ENCODE measurements at regions not wholly inside any gene's neighbourhood (a gene's known extent, or its start where the extent isn't known, plus 50 kb on each side); places are given as distances from the start of the nearest gene placed in this dataset.

- TF ChIP-seq CTCF (IDR thresholded peaks at IDR 0.05; ENCODE audit: extremely low read depth, low read depth, low read length) = no peak
- H3K9me3 ChIP-seq (ENCODE audit: low read depth, low read length) = no peaks in the 10 kb centered on the region
- no peak overlapping the region for H3K4me2 ChIP-seq (ENCODE audit: insufficient read depth, low read length)
- H4K20me1 ChIP-seq (ENCODE audit: insufficient read depth, low read length) = no peaks in the 10 kb centered on the region
- H3K4me3 ChIP-seq (ENCODE audit: insufficient read depth, low read length) = no peak overlapping the region
- no peaks in the 10 kb centered on the region for H3K27me3 ChIP-seq (ENCODE audit: insufficient read depth, low read length)
- no peaks in the 10 kb centered on the region for H3K79me2 ChIP-seq (ENCODE audit: insufficient read depth, low read length)
- DNase-seq (ENCODE audit: insufficient read length, low spot score, missing footprints) = no peak
- H3K27ac ChIP-seq (ENCODE audit: low read depth, low read length) = no peak overlapping the region
- peak overlapping the region; percentile 64 for H2AFZ ChIP-seq (ENCODE audit: low read length)
- no peaks in the 10 kb centered on the region for H3K4me1 ChIP-seq (ENCODE audit: insufficient read depth, low read length)
- no peaks in the 10 kb centered on the region for H3K36me3 ChIP-seq (ENCODE audit: insufficient read depth, low read length)
Measured at GRCh38 chr13:33433316-33433715, 147.8 kb upstream of the STARD13 start.

GRCh38 chr13:33434676-33435075 lies 149.1 kb upstream of the STARD13 start:
- TF ChIP-seq CTCF (IDR thresholded peaks at IDR 0.05; ENCODE audit: extremely low read depth, low read depth, low read length) = no peak
- no peak for DNase-seq (ENCODE audit: insufficient read length, low spot score, missing footprints)
- Histone ChIP-seq H3K79me2 (ENCODE audit: insufficient read depth, low read length) (no peaks in the 10 kb centered on the region), H3K4me3 (ENCODE audit: insufficient read depth, low read length) (no peak overlapping the region), H4K20me1 (ENCODE audit: insufficient read depth, low read length) (no peaks in the 10 kb centered on the region), H3K9me3 (ENCODE audit: low read depth, low read length) (no peaks in the 10 kb centered on the region), H3K27me3 (ENCODE audit: insufficient read depth, low read length) (no peaks in the 10 kb centered on the region), H3K27ac (ENCODE audit: low read depth, low read length) (no peak overlapping the region), H3K36me3 (ENCODE audit: insufficient read depth, low read length) (no peaks in the 10 kb centered on the region), H3K4me1 (ENCODE audit: insufficient read depth, low read length) (no peaks in the 10 kb centered on the region), H3K4me2 (ENCODE audit: insufficient read depth, low read length) (no peak overlapping the region), H2AFZ (ENCODE audit: low read length) (no peak overlapping the region)

- TF ChIP-seq CTCF (IDR thresholded peaks at IDR 0.05; ENCODE audit: extremely low read depth, low read depth, low read length) = no peak
- no peaks in the 10 kb centered on the region for H3K27me3 ChIP-seq (ENCODE audit: insufficient read depth, low read length)
- H4K20me1 ChIP-seq (ENCODE audit: insufficient read depth, low read length) = no peaks in the 10 kb centered on the region
- no peak overlapping the region for H3K4me3 ChIP-seq (ENCODE audit: insufficient read depth, low read length)
- no peak overlapping the region for H3K4me2 ChIP-seq (ENCODE audit: insufficient read depth, low read length)
- no peak overlapping the region for H2AFZ ChIP-seq (ENCODE audit: low read length)
- H3K27ac ChIP-seq (ENCODE audit: low read depth, low read length) = no peak overlapping the region
- no peaks in the 10 kb centered on the region for H3K9me3 ChIP-seq (ENCODE audit: low read depth, low read length)
- no peaks in the 10 kb centered on the region for H3K4me1 ChIP-seq (ENCODE audit: insufficient read depth, low read length)
- no peaks in the 10 kb centered on the region for H3K79me2 ChIP-seq (ENCODE audit: insufficient read depth, low read length)
- no peaks in the 10 kb centered on the region for H3K36me3 ChIP-seq (ENCODE audit: insufficient read depth, low read length)
- no peak for DNase-seq (ENCODE audit: insufficient read length, low spot score, missing footprints)
Measured at GRCh38 chr13:33435207-33435606, 149.7 kb upstream of the STARD13 start.

GRCh38 chr13:33438918-33439317 lies 153.4 kb upstream of the STARD13 start:
- Histone ChIP-seq H4K20me1 (ENCODE audit: insufficient read depth, low read length) (no peaks in the 10 kb centered on the region), H3K36me3 (ENCODE audit: insufficient read depth, low read length) (no peaks in the 10 kb centered on the region), H3K27ac (ENCODE audit: low read depth, low read length) (no peak overlapping the region), H3K9me3 (ENCODE audit: low read depth, low read length) (no peaks in the 10 kb centered on the region), H3K4me2 (ENCODE audit: insufficient read depth, low read length) (no peak overlapping the region), H3K27me3 (ENCODE audit: insufficient read depth, low read length) (no peaks in the 10 kb centered on the region), H3K79me2 (ENCODE audit: insufficient read depth, low read length) (no peaks in the 10 kb centered on the region), H3K4me1 (ENCODE audit: insufficient read depth, low read length) (no peaks in the 10 kb centered on the region), H3K4me3 (ENCODE audit: insufficient read depth, low read length) (no peak overlapping the region), H2AFZ (ENCODE audit: low read length) (no peak overlapping the region)
- no peak for TF ChIP-seq CTCF (IDR thresholded peaks at IDR 0.05; ENCODE audit: extremely low read depth, low read depth, low read length)
- DNase-seq (ENCODE audit: insufficient read length, low spot score, missing footprints) = peak; percentile 31

All from osteoblast (primary cell).